GM19025 (cell line): ENCODE measurements at regions not wholly inside any gene's neighbourhood (a gene's known extent, or its start where the extent isn't known, plus 50 kb on each side); places are given as distances from the start of the nearest gene placed in this dataset.

Source experiments
- ATAC-seq: cut with Tn5 transposase; IDR thresholded peaks from one replicate; pipeline ENCODE4 v1.9.1; 2021; ENCODE audit warnings: mild to moderate bottlenecking, low read depth, moderate library complexity; ENCODE audit not compliant: unreplicated experiment

DNA sequence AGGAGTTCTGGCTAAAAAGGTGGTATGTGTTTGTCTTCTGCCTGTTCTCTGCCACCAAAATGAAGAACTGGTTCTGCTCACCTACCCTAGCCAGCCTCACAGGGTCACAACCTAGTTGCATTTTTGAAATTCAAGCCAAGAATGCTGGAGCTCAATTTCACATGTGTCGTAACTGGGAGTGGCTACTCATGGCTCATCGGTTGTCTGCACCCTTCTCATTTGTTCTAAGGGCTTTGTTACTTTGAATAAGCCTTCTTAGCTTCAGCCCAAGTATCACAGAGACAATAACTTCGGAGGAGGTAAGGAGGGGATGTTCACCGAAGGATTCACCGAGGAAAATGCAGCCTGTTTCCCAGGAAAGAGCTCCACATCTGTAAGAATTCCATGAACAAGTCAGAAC, 134.3 kb upstream of the RARB start:
- no peak for ATAC-seq

- ATAC-seq = no peak
These were observed 133.8 kb upstream of the RARB start for GRCh38 chr3:25294169-25294805.

DNA sequence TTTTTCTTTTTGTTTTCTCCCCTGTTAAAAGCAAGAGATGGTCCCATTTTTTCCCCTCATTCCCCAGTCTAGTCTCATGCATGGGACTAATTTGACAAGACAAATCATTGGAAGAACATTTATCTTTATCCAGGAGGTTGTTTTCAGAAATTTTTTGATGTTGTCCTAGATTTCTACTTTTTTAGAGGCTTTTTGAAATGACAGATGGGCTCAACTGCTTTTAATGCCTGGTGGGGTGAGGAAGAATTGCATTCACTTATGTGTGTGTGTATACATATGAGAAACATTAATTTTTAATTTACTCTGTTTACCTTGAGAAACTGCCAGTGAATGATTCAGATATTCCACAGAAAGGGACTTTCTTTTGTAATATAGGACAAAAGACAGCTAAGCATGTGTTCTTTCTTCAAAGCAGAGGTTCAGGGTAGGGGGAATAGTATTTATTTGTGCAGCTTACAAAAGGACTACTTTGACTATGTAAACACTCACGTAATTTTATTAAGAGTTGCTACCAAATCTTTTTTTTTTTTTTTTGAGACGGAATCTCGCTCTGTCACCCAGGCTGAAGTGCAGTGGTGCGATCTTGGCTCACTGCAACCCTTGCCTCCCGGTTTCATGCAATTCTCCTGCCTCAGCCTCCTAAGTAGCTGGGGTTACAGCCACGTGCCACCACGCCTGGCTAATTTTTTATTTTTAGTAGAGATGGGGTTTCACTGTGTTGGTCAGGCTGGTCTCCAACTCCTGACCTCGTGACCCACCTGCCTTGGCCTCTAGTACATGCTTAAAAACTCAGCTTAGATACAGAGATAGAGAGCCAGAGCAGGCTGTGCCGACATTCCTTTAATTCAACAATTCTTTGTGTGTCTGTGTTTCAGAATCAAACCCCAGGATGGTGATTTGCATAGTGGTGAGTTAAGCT, 130.1 kb upstream of the RARB start:
- no peak for ATAC-seq

GRCh38 chr3:25300141-25300540, 127.9 kb upstream of the RARB start:
- no peak for ATAC-seq

- ATAC-seq = no peak
These were observed 123.1 kb upstream of the RARB start for GRCh38 chr3:25304916-25305315.

GRCh38 chr3:25306066-25306465, 122.0 kb upstream of the RARB start:
- ATAC-seq = no peak

DNA sequence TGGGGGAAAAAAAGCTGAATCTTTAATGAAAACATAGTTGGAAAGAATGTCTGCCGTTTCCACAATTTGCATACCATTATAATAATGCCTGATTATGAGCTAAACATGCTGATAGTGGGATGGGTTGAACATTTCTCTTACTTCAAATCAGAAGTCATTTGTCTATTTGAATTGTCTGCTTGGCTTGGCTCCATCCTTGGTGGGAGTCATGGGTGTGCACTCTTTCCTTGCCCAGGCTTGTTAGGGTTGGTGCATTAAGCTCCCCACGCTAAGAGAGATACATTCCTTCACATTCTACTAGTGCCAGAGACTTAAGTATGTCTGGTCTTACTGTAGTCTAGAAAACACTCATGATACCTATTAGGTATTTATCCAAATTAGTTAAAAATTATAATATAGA, 121.4 kb upstream of the RARB start:
- ATAC-seq = no peak

DNA sequence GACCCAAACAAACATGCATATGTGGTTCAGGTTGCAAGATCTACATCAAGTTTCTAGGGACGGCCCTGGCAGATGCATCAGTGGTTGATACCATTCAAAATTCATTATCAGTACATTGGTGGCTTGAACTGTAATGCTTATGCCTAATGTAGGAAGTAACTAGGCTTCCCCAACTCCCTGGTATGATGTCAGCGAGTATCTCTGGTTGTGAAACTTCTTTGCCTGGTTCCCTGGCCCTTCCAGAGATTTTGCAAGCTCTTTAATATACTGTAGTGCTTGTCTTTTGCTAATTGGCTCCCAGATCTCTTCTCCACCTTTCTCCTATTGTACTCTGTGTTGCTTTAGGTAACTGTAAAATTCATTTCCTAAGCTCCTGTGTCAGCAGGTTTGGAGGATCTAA, 114.8 kb upstream of the RARB start:
- ATAC-seq = no peak

- no peak for ATAC-seq
These were observed 103.0 kb upstream of the RARB start for GRCh38 chr3:25324954-25325655.

- ATAC-seq = no peak
These were observed 92.7 kb upstream of the RARB start for GRCh38 chr3:25335356-25335755.

DNA sequence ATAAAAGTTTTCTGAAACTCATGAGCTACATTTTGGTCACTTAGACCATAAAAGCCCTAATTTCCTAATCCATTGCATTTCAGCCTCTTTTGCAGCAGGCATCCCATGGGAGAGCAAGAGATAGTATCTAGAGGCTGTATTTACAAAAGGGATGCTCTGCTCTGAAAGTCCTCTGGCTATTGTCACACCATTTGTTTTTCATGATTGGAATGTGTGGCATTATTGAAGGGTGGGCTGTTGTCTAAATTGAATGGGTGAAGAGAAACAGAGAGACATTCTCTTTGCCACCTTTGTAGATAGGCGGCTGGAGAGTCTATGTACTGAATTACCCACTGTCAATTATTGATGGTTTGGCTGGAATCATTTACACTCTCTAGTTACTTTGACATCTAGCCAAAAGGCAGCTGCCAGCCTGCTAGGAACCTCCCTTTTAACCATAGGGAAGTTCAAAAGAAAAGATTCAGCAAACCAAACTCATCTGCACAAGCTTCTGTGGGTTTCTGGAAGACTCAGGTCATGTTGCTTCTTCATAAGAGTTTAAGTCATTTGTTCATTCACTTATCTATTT, 89.8 kb upstream of the RARB start:
- ATAC-seq = no peak

- no peak for ATAC-seq
These were observed 88.8 kb upstream of the RARB start for GRCh38 chr3:25339225-25339624.

DNA sequence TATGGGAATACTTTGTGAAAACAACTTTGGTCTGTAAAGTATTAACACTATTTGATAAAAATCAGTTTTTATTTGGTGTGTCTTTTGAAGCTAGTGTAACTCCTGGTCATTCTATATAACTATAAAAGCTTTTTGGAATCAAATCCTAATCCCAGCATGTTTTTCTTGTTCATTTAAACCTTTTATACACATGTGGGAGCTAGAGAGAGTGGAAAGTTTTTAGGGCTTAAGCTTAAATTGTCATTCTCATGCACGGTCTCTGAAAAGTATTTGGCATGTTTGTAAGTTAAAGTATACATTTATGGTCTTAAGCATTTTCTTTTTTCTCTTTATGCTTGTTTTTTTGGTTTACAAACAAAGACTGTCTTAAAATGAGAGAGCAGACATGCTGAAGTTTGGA, 83.4 kb upstream of the RARB start:
- ATAC-seq = no peak

GRCh38 chr3:25349095-25349494, 79.0 kb upstream of the RARB start:
- no peak for ATAC-seq

DNA sequence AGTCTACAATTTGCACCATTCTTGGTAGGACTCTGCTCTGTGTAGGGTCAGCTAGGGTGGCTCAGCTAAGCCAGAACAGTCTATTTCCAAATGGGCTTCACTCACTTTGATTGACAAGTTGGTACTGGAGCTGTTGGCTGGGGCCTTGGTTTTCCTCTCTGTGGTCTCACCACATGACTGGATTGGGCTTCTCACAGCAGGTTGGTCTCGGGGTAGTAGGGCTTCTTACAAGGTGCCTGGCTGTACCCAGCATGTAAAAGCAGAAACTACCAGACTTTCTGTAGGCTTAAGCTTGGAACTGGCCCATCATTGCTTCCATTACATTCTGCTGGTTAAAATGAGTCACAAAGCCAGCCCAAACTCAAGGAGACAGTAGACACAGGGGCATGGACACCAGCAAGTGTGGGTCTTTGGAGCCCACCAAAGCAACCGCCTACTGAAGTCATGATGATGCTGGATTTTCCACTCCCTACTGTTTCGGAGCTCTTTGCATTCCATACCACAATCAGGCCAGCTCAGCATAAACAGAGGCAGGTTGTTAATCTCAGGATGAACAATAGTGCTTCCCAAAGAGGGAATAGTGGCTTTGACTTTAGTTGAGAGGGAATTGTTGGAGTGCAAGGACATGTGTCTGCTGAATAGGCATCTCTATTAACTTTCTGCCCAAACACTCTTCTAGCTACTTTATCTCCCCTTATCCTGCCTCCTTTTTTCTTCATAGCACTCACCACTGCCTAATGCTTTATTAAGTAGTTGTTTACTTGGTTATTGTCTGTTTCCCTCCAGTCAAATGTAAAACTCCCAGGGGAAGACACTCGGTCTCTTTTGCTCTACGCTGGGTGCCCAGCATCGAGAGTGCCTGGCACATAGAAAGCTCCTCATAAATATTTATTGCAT, 78.0 kb upstream of the RARB start:
- no peak for ATAC-seq

DNA sequence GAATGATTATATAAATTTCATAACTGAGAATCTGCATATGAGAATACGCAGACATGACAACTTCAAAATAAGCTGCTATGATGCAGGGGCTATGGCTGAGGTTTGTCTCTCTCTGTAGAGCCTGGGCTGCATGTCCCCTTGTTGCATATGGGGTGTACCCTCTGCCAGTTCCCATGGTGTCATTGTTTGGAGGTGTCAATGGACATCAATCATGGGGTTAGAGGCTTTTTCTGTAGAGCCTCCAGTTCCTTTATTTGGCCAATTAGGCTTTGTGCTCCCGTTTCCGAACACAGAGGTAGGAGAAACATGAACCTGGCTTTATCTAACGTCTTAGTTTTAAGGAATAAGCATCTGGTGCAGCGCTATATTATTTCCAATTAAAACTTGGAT, 77.3 kb upstream of the RARB start:
- ATAC-seq = no peak

DNA sequence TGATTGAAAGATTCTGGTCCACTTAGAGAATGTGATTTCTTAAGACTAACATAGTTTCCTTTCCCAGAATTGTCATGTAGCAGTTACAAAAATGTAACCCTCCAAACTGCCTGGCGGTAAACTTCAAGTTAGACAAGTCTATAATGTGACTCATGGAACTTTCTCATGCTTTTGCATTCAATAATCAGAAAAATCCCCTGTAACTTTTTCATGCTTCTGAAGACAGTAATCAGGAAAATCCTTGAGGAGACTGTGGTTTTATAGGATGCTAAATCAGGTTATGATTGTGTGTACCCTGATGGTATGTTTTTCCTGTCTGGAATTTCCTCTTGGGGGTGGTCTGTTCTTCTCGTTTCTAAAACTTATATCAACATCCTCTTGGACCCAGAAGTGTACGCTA, 74.0 kb upstream of the RARB start:
- ATAC-seq = no peak

- ATAC-seq = no peak
These were observed 72.8 kb upstream of the RARB start for GRCh38 chr3:25355034-25355885.

DNA sequence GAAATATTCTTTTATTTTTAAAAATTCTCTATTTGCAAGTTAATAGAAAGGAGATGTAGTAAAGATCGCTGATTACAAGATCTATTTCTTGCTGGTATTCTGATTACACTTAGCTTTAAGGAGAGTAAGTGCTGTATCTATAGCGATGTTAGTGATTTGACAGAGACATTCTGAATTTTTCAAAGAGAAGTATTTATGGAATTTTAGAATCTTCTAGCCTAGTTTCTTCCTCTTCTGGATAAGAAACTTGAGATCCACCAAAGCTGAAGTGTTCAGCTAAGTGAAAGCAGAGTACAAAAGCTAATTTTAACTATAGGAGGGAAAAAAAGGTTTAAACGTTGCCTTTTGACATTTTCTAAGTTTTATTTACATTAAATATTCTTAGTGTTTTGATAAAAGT, 72.1 kb upstream of the RARB start:
- no peak for ATAC-seq
